ENCODE measurements at regions not wholly inside any gene's neighbourhood (a gene's known extent, or its start where the extent isn't known, plus 50 kb on each side); places are given as distances from the start of the nearest gene placed in this dataset.

DNA sequence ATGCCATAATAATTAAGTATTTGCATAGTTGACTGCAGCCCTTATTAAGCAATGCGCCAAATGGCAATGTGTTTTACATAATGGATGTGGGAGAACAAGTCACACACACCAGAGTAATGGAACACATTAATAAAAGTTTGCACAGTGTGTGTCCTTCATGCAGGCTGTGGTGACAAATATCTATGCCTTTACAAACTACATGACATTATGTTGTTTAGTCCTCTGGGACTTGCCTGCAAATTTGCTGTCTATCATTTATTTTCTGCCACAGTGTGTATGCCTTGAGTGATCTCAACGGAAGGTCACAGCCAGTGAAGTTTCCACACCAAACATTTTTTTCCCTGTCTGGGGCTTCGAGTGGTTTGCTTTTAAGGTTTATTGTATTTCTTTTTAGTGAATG lies 175.2 kb upstream of the TMEFF2 start:
- TF ChIP-seq, protein P1, sequence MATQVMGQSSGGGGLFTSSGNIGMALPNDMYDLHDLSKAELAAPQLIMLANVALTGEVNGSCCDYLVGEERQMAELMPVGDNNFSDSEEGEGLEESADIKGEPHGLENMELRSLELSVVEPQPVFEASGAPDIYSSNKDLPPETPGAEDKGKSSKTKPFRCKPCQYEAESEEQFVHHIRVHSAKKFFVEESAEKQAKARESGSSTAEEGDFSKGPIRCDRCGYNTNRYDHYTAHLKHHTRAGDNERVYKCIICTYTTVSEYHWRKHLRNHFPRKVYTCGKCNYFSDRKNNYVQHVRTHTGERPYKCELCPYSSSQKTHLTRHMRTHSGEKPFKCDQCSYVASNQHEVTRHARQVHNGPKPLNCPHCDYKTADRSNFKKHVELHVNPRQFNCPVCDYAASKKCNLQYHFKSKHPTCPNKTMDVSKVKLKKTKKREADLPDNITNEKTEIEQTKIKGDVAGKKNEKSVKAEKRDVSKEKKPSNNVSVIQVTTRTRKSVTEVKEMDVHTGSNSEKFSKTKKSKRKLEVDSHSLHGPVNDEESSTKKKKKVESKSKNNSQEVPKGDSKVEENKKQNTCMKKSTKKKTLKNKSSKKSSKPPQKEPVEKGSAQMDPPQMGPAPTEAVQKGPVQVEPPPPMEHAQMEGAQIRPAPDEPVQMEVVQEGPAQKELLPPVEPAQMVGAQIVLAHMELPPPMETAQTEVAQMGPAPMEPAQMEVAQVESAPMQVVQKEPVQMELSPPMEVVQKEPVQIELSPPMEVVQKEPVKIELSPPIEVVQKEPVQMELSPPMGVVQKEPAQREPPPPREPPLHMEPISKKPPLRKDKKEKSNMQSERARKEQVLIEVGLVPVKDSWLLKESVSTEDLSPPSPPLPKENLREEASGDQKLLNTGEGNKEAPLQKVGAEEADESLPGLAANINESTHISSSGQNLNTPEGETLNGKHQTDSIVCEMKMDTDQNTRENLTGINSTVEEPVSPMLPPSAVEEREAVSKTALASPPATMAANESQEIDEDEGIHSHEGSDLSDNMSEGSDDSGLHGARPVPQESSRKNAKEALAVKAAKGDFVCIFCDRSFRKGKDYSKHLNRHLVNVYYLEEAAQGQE (IDR thresholded peaks at IDR 0.05): no peak
- TF ChIP-seq, protein P2, sequence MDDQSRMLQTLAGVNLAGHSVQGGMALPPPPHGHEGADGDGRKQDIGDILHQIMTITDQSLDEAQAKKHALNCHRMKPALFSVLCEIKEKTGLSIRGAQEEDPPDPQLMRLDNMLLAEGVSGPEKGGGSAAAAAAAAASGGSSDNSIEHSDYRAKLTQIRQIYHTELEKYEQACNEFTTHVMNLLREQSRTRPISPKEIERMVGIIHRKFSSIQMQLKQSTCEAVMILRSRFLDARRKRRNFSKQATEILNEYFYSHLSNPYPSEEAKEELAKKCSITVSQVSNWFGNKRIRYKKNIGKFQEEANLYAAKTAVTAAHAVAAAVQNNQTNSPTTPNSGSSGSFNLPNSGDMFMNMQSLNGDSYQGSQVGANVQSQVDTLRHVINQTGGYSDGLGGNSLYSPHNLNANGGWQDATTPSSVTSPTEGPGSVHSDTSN (IDR thresholded peaks at IDR 0.05): no peak
- TF ChIP-seq, protein P3, sequence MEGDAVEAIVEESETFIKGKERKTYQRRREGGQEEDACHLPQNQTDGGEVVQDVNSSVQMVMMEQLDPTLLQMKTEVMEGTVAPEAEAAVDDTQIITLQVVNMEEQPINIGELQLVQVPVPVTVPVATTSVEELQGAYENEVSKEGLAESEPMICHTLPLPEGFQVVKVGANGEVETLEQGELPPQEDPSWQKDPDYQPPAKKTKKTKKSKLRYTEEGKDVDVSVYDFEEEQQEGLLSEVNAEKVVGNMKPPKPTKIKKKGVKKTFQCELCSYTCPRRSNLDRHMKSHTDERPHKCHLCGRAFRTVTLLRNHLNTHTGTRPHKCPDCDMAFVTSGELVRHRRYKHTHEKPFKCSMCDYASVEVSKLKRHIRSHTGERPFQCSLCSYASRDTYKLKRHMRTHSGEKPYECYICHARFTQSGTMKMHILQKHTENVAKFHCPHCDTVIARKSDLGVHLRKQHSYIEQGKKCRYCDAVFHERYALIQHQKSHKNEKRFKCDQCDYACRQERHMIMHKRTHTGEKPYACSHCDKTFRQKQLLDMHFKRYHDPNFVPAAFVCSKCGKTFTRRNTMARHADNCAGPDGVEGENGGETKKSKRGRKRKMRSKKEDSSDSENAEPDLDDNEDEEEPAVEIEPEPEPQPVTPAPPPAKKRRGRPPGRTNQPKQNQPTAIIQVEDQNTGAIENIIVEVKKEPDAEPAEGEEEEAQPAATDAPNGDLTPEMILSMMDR (IDR thresholded peaks at IDR 0.05): no peak
- TF ChIP-seq ZSCAN20 (CRISPR knock-in tag; IDR thresholded peaks at IDR 0.05) (no peak), PHF8 (IDR thresholded peaks at IDR 0.05; ENCODE audit: borderline replicate concordance, low read depth) (no peak), ZFP36 (IDR thresholded peaks at IDR 0.05; ENCODE audit: borderline replicate concordance, partially characterized antibody) (no peak), POLR2A (IDR thresholded peaks at IDR 0.05; ENCODE audit: low read length) (no peak), BHLHE40 (IDR thresholded peaks at IDR 0.05; ENCODE audit: low read depth, low read length) (no peak), GATA3 (IDR thresholded peaks at IDR 0.05; ENCODE audit: borderline replicate concordance) (no peak), KDM1A (IDR thresholded peaks at IDR 0.05; ENCODE audit: low read depth) (no peak)
